Stimulated activated CD8-positive, alpha-beta memory T cell treated with anti-CD3 and anti-CD28 coated beads, Interleukin-15, amount 100 ng/mL, for 1 hour (primary cell): ENCODE measurements at regions not wholly inside any gene's neighbourhood (a gene's known extent, or its start where the extent isn't known, plus 50 kb on each side); places are given as distances from the start of the nearest gene placed in this dataset.

Experiments
- DNase-seq: peaks from one replicate; pipeline ENCODE4 v3.0.0-alpha.2; 2020; ENCODE audit warnings: low read depth

DNA sequence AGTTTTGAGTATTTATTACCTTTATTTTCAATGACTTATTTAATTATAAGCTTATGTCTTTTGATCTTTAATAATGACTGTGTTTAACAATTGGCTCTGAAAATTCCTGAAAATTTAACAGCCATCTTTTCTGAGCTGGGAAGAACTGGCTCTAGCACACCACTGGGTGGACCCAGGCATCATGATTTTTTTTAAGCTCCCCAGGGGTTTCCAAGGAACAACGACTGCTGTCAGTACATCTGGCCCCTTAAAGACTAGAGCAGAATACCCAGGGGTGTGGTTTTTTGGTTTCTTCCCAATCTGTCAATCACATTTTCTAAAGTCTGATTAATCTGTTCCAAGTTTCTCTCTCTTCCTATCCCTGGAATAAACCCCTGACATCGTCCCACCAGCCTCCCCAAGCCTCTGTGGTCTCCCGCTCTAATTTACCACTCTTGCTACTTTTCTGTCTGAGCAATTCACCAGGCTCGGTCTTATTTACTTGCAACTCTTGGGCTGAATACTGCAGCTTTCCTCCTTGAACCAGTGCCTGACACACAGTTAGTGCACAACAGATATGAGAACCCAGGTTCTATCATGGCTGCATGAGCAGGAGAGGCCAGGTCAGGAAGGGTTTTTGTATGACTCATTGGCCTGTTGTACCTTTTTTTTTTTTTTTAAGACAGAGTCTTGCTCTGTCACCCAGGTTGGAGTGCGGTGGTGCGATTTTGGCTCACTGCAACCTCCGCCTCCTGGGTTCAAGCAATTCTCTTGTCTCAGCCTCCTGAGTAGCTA is 321.9 kb downstream of the ZSWIM6 start:
- DNase-seq, result no peak

DNA sequence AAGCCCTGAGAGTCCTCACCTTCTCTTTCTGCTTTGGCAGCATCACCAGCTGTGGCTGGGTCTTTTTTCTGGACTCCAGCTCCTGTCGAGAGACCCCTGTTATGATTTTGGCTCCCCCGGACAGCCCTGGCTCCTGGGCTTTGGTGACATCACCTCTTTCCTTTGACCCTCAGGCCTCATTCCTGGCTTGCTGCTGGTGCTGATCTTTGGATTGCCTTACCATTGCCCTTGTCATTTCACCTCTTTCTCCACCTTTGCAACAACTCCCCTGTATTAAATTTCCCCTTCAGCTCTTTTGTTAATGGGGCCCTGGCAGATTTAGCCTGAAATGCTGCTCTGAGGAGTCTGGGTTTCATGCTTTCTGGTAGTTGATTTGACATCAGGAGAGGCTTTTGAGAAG is 322.8 kb downstream of the ZSWIM6 start:
- DNase-seq, result no peak

DNA sequence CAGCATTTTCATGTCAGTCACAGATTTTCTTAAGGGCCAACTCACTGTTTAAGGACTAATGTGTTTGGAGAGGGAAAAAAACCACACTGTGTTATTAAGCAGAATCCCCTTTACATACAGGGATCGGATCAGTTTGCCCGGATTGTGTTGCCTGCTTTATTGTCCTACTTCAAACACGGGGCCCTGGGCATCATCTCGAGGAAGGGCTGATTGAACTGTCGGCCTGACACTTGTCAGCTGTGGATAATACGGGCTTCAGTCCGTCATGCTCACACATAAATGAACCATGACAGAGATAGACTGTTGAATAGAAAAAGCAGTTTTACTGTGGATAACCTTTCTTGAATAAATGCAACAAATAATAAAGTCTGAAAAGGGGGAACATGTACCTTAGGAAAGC is 325.0 kb downstream of the ZSWIM6 start:
- DNase-seq, result no peak

DNA sequence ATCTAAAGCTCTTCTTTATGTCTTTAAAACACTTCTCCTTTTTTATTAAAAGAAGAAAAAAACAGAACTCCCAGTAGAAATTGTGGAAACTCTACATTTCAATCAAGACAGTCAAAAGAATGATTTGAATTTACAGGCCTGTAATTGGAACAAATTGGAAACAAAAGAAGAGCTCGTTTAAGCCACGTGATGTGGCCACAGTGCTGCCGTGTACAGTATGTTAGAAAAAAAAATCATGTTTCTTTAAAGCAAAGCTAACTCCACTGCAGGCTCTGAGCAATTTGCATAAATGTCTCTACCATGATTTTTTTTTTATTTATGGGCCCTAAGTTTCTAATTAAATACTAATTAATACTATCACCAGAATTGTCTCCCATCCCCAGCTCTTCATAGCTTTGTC is 325.6 kb downstream of the ZSWIM6 start:
- DNase-seq, result no peak

DNA sequence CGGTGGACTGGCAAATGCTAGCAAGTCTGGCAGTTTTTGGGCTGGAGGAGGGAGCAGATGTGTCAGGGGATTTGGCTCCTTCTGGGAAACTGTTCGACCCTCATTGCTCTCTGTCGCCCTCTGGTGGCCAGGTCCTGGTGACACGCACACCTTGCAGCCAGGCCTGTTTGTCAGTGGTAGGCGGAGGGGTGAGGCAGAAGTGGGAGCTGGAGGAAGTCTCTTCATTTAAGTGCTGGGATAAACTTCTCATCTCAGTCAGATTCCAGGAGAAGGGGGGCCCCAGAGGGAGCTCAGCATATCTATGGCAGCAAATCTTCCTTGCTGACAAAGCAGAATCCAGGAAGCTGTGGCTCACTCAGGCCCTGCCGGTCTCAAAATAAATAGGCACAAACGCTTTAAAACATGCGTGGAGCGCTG is 326.5 kb downstream of the ZSWIM6 start:
- DNase-seq, result peak; percentile 85

DNA sequence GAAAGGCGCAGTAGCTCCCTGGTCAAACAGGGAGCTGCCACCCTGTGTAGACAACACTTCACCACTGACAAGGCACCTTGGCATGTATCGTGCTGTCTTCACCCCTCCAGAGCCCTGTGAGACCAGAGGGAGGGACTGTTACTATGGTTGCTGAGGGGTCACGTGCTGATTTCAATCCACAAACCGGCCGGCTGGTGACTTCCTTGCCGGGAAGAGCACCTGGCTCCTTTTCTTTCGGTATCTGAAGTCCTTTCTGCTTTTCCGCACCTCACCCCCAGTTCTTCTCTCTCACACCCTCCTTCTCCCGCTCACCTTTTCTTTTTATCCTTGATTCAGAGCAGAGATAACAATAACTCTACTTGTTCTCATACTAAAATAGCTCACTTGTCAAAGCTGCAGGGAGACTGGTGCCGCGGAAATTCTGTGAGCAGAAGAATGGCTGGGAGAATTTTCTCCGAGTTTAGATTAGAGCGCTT is 327.2 kb downstream of the ZSWIM6 start:
- DNase-seq, result no peak

DNA sequence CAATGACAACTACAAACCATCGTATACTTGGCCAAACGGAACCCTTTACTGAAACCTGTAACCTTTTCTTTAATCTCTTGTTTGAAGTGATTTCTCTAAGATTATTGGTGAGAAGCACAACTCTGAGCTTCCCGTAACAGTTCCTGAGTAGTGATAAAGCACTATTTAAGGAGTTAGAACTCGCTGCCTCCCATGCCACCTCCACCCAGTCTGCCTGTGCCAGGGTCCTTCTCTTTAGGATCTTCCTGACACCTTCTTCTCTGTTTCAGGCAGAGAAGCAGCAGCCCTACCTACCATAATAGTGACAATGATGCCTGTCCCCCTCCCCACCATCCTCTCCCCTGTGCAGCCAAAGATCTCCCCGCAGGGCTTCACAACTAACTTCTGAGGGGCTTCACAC is 330.6 kb downstream of the ZSWIM6 start:
- no peak for DNase-seq

DNA sequence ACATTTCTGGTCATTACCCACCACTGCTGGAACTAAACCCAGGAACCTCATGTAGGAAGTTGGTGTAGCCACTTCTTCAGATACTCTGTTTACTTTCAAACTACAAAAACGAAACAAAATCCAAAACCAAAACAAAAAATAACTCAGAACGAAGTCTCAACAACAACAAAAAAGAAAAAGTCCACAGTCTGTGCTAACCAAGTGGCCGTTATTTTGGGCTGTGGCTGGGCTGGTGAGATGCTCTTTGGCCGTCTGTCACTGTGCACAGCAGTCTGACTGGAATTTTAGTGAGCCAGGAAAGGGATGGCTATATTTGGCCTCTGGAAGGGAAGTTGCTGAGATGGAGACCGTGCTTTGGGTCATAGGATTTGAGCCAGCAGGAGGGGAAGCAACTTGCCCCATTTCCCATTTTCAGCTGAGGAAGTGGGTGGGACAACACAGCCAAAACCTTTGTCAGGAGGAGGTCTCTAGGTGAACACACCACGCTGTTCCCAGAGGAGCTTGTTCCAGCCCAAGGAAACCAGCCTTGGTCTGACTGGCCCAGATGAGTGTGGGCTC is 334.1 kb downstream of the ZSWIM6 start:
- DNase-seq, result no peak

DNA sequence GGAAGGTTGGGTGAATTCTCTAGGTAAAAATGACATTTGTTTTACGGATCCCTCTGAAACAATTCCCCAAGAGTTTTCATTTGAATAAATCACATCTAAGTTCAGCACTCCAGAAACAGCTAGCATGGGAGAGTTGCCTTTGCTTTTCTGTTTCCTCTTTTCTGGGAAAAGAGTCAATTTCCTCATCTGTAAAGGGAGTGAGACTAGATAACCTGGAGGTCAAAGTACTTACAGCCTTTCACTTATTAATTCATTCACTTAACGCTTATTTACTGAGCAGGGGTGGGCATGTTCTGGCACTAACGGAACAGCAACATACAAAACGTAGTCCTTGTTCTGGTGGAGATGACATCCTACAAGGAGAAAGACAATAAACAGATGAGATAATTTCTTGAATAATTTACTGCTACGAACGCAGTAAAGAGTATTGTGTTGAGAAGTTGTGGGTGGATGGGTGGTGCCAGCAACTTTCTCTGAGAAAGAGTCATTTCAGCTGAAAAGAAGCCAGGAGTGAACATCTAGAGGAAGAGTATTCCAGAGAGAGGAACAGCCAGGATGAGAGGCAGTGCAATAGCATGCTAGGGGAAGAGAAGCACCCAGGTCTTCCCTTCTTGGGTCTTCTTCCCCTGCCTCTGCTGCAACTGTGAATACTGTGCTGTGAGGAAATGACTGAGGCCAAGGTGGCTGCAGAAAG is 335.6 kb downstream of the ZSWIM6 start:
- DNase-seq, result no peak

DNA sequence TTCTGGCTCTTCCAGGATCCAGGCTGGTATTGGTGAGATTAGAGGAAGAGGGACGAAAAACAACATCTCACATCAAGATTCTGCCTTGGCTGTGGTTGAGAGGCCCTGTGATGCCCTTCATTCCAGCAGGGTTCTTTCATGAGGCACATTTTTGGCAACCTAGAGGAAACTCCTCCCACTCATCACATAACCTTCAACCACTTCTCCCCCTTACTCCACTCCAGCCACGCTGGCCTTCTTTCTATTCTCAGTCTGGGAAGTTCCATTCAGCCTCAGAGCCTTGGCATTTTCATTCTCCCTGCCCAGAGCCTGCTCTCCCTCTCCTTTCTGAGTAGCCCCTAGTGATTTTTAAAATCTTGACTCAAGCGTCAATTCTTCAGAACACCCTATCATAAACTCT is 337.5 kb downstream of the ZSWIM6 start:
- no peak for DNase-seq

DNA sequence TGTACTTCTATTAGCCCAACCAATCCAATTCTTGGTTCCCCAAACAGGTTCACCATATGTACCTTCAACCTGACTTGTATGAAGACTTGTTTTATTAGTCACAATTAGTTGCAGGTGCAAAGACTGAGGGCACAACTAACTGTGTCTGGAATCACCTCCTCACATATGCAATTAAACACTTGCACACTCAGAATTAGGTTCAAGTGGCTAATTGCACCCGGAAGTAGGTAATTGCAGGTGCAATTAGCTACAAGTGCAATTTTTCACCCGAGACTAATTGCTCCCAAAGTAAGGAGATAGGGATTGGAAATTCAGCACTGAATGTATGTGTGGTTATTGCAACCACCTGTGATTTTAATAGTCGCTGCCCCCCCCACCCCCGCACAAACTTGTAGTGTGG is 338.9 kb downstream of the ZSWIM6 start:
- DNase-seq, result no peak

DNA sequence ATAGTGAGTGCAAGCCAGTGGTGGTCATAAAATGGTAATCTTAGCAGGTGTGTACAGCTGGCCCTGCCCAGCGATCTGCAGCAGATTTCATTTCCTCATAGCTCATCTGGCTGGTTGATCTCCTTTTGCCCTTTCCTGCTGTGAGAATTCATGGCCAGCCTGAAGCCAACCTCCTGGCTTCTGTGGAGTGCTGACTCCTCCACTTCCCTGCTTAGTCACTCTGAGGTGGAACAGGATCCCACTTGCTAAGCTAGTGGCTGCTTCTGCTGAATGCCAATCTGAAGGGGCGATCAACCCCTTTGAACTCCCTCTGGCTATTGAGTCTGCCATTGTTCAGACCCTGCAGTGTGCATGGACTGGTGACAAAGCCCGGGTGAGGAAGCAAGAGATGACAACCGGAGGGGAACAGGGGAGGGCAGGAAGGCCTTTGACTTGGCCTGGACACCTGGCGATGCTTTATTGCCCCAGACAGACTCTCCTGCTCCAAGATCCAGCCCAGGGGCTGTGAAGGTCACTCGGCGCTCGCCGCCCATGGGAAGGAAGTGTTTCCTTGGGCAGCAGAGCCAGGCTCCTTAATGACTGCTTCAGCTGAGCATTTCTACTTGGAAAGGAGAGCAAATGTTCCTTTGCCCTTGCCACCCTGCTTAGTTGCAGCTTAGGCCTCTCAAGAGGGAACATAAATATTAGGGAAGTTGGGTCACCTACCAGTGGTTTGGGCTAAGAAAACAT is 341.1 kb downstream of the ZSWIM6 start:
- DNase-seq, result no peak

DNA sequence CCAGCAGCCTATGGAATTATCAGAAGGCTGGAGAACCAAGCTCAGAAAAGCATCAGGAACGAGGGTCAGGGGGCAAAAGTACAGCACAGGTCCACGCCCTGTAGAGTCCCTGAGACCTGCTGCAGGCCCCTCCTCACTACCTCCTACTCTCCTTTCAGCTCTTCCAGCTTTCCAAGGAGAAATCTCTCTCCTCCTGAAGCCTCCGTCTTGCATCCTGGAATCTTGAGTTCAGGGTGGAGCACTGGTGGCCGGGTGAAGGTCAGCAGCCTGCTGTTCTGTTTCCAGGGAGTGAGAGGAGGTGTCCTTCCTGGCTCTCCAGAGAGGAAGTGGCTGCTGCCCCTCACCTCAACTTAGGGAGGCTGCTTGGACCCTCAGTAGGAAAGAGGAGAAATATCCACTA is 342.3 kb downstream of the ZSWIM6 start:
- no peak for DNase-seq

DNA sequence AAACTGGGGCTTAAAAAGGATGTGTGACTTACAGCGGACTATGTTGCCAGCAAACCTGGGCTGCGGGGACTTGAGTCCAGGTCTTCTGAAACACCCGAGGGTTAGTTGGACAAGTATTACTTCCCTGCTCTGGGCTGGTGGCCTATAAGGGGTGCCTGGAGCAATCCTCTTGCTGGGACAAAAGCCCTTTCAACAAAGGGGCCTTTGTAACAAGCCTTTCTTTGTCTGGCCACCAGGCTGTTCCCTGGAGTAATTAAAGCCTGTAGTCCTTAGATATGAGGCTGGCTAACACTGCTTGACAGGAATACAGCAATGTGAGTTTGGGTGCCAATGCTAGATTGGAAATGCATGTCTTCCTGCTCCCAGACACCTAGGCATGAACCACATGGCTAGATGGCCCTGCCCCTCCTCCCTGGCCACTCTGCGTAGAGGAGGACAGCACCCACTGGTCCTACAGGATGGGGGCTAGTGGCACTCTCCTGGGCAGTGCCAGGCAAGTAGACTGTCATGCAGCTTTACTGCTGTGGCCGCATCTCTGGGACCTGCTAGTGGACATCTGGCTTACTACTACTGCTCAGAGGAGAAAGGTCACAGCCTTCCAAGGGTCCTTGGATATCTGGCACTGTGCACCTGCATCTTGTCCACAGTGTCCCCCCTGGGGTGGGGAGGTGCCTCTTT is 343.1 kb downstream of the ZSWIM6 start:
- no peak for DNase-seq

DNA sequence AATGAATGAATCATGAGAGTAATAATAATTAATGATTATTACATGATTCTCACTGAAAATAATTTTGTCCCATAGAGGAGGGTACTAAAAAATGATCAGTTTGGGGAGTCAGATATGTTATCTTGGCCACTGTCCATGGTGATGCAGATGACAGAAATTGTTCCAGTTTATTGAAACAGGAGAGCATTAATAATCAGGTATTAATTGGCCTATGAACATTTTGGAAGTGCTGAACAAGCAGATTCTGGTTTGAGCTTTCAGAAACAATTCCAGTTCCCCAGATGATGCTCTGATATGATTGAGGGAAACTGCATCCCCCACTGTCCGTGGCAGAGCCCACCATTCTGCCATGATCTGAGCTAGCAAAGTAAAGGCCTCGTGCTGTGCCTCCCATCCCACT is 345.2 kb downstream of the ZSWIM6 start:
- DNase-seq, result no peak

DNA sequence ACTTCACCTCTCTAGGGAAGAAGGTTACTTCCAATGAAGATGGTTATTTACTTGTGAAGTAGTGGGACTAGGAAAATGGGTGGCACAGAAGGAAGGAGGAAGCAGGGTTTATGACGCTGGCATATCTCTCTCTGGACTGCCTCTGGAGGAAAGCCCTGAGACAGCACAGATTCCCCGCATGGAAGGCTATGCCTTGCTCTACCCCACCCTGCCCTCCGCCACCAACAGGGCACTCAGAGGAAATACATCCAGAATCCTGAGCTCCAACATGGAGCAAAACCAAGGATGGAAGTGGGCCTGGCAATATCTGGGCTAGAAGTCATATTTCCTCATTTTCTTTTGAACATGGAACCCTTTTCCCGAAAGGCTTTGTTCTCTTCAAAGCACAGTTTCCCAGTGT is 346.9 kb downstream of the ZSWIM6 start:
- no peak for DNase-seq

DNA sequence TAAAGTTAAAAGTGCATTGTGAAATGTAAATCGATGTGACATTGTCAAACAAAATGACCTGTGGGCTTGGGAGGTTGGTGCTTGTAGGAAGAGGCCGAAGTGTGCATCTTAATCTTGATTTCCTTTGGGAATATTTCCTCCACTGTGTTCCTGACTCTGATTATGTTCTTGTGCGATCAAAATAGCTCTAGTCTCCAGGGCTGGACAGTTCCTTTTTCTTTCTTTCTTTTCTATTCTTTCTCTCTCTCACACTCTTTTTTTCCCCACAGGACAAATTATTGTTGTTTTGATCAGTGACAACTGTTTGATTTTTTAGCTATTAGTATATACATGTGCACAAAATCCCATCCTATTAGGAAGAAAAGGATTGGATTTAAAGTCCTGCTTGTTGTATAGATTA is 347.5 kb downstream of the ZSWIM6 start:
- no peak for DNase-seq

DNA sequence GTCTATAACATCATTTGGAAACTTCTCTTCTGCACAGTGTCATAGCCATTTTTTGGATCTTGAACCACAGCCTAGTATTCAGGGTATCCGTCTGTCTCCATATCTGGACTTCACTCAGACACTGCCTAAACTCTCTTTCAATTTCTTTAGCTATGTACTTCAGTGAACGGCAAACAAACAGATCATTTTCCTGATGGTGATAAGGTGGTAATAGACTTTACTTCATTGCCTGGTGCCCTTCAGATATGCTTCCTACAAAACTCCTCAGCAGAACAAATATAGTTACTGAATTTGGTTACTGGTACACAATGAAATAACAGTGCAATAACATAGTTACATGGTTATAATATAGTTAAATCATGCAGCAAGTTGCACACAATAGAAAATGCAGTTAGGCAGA is 348.2 kb downstream of the ZSWIM6 start:
- DNase-seq, result no peak

DNA sequence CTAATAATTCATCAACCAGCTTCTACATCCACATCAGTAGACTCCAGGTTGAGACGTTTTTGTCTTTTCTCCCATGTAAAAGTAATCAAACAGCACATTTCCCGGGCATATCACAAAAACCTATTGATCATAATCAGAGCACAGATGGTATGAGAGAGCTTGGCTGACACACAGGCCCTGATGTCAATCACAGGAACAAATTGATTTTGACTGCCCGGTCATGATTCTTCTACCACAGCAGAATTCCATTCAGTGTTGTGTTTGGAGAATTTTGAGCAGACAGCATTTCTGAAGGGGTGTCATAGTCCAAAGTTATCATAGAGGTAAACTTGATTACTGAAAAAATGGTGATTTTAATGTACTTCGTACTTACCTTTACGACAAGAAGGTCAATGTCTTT is 351.1 kb downstream of the ZSWIM6 start:
- DNase-seq, result no peak

DNA sequence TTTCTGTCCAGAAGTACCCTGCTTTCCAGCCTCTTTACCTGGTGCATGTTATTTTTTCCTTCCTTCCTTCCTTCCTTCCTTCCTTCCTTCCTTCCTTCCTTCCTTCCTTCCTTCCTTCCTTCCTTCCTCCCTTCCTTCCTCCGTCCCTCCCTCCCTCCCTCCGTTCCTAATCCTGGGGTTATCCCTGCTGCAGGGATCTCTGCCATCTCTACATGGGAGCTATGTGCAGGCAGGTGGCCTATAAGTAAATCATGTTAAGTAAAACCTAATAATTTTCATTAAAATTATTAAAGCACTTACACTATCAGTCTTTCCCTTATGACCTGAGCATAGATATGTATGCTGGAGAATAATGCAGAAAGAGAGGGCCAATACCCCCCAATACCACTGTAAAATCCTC is 351.9 kb downstream of the ZSWIM6 start:
- DNase-seq, result no peak

DNA sequence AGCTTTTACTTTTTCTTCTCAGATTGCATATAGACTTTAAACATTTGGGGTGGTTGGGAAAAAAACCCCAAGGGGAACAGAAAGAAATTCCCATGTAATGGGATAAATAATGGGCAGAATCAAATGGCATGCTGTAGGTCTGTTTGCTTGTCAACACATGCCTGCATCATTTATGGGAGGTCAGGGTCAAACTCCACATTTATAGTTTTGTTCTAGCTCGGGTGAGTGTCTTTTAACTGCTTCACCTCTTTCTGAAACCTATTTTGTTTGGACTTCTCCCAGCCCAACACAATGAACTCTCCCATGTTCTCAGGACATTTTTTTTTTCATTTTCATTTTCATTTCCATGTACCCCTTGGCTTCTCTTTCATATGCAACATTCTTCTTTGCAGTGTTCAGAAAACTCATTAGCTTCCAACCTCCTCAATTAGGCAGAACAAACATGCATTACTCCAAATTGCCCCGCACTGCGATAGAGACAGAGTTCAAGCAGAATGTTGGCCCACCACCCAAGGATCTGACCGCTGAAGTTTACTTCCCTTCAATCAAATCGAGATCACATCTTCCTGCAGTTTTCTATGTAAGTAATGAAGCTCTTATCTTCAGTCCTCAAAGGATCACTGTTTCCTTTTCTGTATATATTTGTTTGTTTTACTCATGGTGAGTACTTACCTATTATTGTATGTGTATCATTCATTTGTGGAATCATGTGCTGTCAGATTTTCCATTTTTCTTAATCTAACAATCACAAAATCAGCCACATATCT is 354.6 kb downstream of the ZSWIM6 start:
- DNase-seq, result no peak
